ENCODE measurements at regions not wholly inside any gene's neighbourhood (a gene's known extent, or its start where the extent isn't known, plus 50 kb on each side); places are given as distances from the start of the nearest gene placed in this dataset.

- TF ChIP-seq, protein P1, sequence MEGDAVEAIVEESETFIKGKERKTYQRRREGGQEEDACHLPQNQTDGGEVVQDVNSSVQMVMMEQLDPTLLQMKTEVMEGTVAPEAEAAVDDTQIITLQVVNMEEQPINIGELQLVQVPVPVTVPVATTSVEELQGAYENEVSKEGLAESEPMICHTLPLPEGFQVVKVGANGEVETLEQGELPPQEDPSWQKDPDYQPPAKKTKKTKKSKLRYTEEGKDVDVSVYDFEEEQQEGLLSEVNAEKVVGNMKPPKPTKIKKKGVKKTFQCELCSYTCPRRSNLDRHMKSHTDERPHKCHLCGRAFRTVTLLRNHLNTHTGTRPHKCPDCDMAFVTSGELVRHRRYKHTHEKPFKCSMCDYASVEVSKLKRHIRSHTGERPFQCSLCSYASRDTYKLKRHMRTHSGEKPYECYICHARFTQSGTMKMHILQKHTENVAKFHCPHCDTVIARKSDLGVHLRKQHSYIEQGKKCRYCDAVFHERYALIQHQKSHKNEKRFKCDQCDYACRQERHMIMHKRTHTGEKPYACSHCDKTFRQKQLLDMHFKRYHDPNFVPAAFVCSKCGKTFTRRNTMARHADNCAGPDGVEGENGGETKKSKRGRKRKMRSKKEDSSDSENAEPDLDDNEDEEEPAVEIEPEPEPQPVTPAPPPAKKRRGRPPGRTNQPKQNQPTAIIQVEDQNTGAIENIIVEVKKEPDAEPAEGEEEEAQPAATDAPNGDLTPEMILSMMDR (IDR thresholded peaks at IDR 0.05), result peak in 3 of 12 donors; percentile 10 to 33 (median 23)
- no peak for TF ChIP-seq POLR2A (IDR thresholded peaks at IDR 0.05)
Observed at GRCh38 chr5:143648696-143649095, 163.3 kb upstream of the HMHB1 start.

All from heart left ventricle (tissue), 13 donors.